ENCODE measurements at regions not wholly inside any gene's neighbourhood (a gene's known extent, or its start where the extent isn't known, plus 50 kb on each side); places are given as distances from the start of the nearest gene placed in this dataset.
"Not testable (repeated sequence)": the region's sequence is repeated elsewhere in the genome, so short reads cannot be mapped to it uniquely, and the experiment has no call there.

DNA sequence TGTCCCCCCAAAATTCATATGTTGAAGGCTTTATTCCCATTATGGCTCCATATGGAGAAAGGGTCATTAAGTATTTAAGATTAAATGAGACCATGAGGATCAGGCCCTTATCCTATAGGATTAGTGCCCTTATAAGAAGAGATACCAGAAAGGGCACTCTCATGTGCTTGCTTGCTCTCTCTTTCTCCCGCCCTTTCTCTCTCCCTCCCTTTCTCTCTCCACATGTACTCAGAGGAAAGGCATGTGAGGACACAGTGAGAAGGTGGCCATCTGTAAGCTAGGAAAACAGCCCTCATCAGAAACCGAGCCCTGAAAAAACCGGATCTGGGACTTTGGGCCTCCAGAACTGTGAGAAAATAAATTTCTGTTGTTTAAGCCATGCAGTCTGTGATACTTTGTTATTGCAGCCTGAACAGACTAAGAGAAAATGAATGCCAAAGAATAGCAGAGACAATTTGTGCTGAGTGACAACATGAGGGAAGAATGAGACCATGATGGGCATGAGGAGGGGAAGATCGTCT is 300.0 kb upstream of the SLC39A10 start:
- no peak for DNase-seq (ENCODE audit: low read depth in 2 of 2)

DNA sequence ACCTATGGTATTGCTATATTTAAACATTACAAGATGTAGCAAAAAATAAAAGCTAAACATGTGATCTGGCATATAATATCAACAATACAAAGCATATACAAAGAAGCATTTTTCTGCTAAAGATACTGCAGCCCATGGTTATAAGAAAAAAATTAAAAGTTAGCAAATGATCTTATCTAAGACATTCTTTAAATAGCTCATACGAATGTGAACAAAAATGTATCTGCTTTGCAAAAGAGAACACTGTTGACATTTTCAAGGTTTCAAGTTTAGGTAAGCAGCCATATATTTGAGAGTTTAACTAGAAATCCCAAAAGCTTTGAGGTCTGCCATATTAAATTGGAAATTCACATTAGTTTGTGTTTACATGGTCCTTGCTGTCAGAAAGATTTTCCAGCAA is 301.0 kb upstream of the SLC39A10 start:
- DNase-seq (ENCODE audit: low read depth in 2 of 2): no peak

DNA sequence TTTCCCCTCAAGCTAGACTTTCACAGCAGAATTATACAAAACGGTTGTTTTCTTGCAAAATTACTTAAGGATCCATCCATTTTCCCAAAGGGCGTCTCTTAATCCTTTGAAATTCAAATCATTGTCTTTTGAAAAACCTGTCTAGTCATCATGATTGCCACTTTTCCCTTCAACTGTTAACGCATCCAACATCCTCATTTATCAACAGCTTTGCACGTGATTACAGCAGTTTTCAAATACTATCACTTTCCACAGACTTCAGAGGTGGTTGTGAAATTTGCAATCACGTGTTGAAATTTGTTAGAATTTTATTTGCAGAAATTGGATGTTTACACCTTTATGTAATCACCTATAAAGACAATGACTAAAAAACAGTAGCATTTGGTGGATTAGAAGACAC is 304.4 kb upstream of the SLC39A10 start:
- DNase-seq (ENCODE audit: low read depth in 2 of 2): no peak

DNA sequence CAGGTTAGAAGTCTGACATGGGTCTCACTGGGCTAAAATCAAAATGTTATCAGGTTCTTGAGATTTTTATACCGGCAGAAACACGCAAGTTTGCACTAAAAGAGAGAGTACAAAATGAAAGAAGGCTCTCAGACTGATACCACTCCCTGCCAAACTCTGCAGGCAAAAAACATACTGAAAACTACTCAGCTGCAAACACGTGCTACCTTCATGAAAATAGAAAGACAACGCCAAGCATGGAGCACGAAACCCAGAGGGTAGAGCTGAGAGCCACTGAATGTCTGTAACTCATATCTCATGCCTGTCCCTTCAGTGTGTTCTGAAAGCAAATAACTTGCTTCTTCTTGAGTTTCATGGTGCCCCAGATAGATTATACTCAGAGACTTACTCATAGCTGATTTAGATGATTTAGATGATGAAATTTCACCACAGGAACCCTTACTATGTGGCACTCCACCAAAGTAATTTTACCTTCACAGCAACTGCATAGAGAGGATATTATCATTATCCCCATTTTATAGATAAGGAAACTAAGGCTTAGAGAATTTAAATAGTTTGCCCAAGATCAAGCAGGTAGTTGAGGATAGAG is 313.0 kb upstream of the SLC39A10 start:
- DNase-seq (ENCODE audit: low read depth in 2 of 2): no peak

DNA sequence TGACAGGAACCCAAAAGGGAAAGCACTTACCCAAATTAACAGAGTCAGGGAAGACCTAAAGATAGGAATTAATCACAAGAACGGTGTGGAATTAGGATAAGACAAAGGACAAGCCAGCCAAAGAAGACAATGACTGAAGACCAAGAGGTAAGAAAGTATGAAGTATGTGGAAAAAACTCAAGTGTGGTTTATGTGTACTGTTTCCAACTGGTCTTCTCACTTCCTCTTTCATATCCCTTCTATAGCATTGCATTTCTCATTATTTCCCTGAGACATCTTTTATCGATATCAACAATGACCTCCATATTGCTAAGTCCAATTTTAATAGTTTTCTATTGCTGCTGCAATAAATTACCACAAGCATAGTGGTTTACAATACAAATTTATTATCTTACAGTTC is 313.5 kb upstream of the SLC39A10 start:
- DNase-seq (ENCODE audit: low read depth in 2 of 2): no peak

DNA sequence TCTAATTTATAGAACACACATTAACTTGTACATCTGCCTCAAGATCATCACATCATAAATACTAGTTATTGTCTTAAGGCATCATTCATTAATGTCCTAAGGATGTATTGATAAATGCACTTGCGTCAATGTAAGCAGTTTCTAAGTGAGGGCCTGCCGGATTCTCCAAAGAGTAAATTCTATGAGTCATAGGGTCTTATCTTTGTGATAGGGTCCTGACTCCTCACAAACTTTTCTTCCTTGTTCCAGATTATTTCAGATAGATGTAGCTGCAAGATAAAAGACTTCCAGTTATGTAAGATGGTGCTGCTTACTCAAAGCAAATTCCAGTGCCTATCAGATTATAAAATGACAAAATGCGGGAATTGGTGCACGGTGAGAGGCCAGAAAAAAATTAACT is 315.0 kb upstream of the SLC39A10 start:
- DNase-seq (ENCODE audit: low read depth in 2 of 2): no peak

DNA sequence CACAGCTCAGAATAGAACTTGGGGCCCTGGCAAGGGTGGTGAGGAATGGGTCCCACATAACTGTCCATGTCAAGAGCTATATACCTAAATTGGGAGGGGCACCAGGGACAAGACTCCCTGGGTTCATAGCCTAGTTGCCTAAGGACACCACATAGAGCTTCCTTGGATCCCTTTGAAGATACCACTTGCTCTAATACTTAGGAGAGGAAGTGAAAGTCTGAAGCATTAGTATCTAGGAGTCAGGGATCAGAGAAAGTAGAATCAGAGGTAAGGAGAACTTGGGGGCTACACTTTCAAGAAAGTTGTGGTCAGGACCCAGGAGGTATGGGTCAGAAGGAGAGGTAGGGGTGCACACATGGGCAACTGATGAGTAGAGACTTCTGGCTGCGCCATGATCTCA is 318.2 kb upstream of the SLC39A10 start:
- DNase-seq (ENCODE audit: low read depth in 2 of 2): no peak

DNA sequence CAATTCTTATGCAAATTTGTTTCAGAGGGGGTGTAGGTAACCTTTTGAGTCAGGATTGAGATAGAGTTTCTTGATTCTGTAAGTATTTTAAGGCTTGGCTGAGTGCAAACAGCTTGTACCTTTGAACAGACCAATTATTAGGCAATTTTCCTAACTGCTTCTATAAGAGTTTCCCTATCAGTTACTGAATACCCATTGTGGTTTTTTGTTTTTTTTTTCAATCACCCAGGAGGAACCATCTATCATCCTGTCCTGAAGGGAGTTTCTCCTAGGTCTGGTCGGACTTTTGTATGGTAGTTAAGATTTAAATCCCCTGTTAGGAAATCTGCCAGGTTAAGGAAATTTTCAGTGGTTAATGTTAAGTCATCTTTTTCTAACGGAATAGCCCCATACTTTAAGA is 319.4 kb upstream of the SLC39A10 start:
- DNase-seq (ENCODE audit: low read depth in 2 of 2): no peak

DNA sequence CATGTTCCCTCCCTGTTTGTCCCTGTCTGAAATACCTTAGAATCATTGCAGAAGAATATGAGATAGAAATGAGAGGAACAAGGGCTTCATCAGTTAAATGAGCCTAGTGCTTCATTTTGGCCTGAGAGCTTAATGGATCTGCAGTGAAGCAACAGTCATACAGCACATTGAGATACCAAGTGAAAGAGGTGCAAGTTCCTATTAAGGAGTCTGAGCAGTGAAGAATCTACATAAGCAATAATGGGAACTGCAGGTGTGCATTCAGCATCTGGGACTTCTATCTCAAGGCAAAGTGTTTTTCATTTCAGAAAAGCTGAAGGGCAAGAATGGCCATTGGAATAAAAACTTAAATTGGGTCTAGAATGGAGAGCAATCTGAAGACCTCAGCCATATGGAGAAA is 323.2 kb upstream of the SLC39A10 start:
- DNase-seq (ENCODE audit: low read depth in 2 of 2): no peak

DNA sequence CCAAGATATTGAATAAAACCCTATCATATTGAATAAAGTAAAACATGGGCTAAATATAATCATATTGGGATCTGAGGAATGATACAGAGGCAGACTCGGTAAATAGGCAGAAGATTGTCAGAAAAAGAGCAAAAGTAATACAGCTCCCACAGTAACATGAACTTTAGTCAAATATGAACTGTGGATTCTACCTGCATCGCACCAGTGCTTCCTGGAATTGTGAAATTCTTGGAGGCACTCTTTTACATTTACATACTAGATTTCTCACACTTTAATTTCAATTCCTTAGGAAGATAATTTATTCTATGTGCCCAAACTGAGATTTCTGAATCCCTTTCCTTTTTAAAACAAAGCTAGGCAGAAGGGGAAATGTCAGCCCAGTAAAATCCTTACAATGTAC is 325.1 kb upstream of the SLC39A10 start:
- no peak for DNase-seq (ENCODE audit: low read depth in 2 of 2)

DNA sequence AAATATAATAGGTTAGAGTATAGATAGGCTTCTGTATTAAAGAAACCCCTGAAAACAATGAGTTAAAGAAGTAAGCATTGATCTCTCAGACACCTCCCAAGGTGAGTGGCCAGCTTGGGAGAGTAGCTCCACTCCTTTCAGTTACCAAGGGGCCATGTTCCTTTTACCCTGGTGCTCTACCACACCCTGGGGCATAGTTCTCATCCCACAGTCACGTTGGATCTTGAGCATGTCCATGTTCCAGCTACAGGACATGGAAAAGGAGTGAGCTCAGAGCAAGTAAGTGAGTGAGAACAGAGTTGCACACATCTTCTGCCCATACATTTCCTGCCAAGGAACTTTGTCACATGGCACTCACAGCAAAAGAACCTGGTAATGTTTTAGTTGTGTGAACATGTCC is 325.9 kb upstream of the SLC39A10 start:
- no peak for DNase-seq (ENCODE audit: low read depth in 2 of 2)

DNA sequence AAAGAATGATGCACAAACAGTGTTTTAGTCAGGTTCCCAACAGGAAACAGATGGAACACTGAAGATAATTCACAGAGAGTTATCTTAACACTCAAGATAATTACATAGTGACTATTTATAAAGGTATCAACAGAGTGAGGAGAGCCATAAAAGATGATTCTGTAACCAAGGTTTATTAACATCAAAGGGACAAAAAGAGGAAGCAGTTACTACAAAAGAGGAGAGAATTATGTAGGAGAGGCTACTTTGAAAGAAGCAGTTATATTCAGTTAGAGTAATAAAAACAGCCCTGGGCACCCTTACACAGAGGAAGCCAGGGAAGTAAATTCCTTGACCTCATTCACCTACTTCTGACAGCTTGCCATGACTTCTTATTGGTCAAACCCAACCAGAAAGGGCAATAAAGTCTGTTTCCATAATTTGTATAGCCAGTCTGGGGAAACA is 326.5 kb upstream of the SLC39A10 start:
- no peak for DNase-seq (ENCODE audit: low read depth in 2 of 2)

DNA sequence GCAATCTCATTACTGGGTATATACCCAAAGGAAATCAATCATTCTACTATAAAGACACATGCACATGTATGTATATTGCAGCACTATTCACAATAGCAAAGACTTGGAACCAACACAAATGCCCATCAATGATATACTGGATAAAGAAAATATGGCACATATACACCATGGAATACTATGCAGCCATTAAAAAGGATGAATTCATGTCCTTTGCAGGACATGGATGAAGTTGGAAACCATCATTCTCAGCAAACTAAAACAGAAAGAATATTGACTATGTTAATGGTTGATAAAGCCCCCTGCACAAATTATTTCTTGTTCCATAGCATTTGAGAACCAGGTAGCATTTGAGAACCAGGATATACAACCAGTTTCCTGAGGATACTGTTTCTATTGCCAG is 327.2 kb upstream of the SLC39A10 start:
- not testable (repeated sequence) for DNase-seq (ENCODE audit: low read depth in 2 of 2)

DNA sequence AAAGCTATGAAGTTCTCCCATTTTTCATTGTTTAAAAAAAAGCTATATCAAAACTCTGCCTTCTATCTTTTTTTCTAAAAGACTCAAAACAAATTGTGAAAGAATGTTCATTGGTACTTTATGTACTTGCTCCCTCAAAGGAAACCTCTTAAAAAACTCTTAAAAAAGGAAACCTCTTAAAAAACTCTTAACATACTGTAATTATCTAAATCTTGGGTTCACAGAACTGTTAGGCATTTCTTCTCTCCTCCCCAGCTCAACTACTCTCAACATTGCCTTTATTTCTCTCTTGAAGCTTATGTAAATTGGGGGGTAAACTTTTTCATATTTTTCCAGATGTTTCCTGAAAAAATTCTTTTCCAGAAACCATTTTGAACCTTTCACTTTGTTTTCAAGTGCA is 330.5 kb upstream of the SLC39A10 start:
- no peak for DNase-seq (ENCODE audit: low read depth in 2 of 2)

DNA sequence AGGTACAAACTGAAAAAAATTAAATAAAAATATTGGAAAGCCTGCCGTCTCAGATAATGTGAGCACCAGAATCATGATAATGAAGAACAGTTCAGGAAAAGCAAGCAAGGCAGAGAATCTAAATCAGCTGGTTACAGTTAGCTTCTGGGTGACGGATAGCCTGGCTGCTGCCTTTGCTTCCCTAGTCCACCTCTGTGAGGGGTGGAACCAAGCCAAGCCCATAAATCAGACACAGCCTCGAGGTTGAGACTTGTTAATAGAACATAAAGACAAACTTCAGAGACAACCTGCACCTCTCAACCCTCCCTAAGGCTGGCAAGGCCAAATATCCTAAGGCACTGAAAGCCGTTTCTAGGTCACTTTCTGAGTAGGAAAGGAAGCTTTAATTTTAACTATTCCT is 334.7 kb upstream of the SLC39A10 start:
- no peak for DNase-seq (ENCODE audit: low read depth in 2 of 2)

DNA sequence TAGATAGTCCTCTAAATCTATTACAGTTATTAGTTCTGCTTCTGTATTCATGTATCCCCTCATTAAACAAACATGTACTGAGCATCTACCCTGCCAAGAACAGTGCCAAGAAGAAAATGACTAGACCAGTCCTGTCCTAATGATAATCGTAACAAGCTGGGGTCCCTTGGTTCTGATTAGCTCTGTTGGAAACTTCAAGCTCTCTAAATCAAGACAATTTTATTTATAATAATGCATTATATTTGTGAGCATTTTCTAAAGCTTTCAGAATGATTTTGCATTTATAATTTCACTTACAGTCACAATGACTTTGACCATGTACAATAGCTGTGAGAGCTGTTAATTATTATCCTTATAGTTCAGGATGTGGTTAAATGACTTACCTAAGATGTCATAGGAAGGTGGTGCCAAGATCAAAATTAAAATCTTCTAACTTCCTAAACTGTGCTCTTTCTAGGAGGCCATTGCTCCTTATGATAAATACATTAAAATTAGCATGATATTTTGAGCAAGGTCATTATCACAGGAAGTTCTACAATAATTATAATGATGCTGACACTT is 336.5 kb upstream of the SLC39A10 start:
- no peak for DNase-seq (ENCODE audit: low read depth in 2 of 2)

DNA sequence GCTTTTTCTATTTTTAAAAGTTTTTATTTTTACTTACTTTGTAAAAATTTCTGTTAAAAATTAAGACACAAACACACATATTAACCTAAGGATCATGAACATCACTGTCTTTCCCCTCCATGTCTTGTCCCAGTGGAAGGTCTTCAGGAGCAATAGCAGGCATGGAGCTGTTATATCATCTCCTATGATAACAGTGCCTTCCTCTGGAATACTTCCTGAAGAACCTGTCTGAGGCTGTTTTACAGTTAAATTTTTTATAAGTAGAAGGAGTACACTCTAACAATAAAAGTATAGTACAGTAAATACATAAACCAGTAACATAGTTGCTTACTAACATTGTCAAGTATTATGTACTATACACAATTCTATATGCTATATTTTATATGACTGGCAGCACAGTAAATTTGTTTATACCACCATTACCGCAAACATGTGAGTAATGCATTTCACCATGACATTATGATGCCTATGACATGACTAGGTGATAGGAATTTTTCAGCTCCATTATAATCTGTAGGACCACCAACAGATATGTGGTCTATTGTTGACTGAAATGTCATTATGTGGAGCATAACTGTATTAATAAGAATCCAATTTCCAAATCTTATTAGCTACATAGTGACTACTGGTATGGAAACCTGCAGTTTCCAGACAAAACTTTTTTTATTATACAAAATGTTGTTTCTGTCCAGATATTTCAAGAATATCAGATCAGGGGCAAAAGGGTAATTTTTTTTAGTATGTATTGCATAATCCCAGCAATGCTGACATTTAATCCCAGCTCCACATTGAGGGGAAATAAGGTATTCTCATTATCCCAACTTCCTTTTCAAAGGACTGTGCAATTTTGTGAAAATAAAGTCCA is 337.2 kb upstream of the SLC39A10 start:
- DNase-seq (ENCODE audit: low read depth in 2 of 2): no peak

DNA sequence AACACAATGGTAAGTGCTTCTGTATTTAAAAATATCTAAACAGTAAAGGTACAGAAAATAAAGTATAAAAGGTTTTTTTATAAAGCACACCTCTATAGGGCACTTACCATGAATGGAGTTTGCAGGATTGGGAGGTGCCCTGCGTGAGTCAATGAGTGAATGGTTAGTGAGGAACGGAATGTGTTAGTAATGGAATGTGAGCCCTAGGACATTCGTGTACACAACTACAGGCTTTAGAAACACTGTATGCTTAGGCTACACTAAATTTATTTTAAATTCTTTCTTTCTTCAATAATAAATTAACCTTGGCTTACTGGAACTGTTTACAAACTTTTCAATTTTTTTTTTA is 337.9 kb upstream of the SLC39A10 start:
- no peak for DNase-seq (ENCODE audit: low read depth in 2 of 2)

DNA sequence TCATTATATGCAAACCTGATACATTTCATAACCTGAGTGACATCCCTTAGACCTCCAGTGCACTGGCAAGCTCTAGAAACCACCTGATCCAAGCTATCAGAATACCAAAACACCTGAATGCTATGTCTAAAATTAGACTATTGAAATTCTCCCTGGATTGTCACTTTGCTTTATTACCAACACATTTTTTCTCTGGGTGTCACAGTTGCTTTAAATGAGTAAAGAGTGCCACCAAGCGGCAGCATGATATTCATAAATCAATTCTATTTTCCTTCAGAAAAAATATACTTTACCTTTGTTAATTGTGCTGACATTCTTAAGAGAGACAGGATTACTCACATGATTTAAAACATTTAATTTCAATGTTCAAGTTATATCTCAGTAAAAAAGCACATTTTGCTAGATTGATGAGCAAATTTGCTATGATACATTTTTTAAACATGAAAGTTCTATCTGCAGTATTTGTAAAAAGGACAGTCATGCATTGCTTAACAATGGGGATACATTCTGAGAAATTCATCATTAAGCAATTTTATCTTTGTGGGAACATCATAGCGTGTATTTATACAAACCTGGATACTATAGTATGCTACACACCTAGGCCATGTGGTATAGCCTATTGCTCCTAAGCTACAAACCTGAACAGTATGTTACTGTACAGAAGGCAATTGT is 338.4 kb upstream of the SLC39A10 start:
- peak; percentile 7 to 17 for DNase-seq (ENCODE audit: low read depth in 2 of 2)

DNA sequence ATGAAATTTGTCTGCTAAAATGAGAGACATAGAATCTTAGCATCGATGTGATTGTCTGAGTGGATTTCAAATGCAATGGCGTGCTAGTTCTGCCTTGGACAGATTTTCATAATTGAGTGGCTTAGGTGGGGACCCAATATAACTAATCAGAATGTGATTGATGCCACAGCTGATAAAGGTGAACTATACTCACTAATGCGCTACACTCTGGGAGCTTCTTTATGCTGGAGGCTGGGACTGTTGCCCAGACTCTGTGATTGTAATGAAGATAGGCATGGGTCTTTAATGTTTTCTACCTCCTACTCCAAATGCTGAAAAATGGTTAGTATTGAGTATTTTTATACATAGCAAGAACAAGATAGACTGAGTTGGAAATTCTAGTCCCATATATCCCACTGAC is 339.5 kb upstream of the SLC39A10 start:
- no peak for DNase-seq (ENCODE audit: low read depth in 2 of 2)

DNA sequence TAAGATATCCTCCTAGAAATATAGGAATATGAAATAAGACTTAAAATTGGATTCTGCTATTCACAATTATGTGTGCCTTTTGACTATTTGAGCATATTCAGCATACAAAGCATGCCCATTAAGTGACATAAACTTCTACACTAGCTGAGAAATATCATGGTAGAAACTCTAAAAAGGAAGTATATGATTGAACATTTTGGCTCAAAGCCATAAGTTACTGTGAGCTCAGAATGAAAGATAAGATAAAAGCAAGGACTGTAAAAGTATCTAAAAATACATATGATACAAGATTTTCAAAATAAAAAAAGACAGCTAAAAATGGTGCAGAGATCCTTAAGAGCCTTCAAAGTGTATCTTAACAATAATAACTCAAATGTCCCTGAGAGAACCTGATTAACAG is 340.5 kb upstream of the SLC39A10 start:
- DNase-seq (ENCODE audit: low read depth in 2 of 2): no peak

DNA sequence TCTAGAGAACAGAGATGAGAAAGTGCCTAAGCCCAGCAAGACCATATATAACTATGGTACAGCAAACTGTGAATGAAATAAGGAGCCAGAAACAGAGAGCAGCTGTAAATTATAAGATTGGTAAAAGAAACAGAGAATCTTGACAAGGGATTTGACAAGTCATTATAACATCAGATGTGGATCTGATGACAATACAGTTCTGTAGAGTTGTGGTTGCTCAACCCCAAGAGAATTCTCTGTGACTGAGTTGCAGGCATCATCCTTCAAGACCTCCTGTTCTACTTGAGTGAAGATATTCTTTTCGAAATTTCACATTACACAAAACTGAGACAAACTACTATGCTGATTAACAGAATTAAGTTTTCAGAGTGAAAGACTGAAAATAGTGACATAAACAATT is 343.1 kb upstream of the SLC39A10 start:
- no peak for DNase-seq (ENCODE audit: low read depth in 2 of 2)

DNA sequence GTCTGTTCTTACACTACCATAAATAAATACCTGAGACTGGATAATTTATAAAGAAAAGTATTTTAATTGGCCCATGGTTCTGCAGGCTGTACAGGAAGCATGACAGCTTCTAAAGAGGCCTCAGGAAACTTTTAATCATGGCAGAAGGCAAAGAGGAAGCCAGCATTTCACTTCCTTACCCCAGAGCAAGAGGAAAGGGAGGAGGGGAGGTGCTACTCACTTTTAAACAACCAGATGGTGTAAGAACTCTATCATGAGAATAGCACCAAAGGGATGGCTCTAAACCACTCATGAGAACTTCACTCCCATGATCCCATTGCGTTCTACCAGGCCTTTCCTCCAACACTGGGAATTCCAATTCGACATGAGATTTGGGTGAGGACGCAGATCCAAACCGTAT is 344.4 kb upstream of the SLC39A10 start:
- DNase-seq (ENCODE audit: low read depth in 2 of 2): no peak

Measured in fibroblast of skin of left biceps (primary cell).